Femur (tissue), 1 donor: ENCODE measurements at regions not wholly inside any gene's neighbourhood (a gene's known extent, or its start where the extent isn't known, plus 50 kb on each side); places are given as distances from the start of the nearest gene placed in this dataset.
"Not testable (repeated sequence)": the region's sequence is repeated elsewhere in the genome, so short reads cannot be mapped to it uniquely, and the experiment has no call there.

Experiments used
- DNase-seq: peaks from one replicate; pipeline ENCODE4 v3.0.0-alpha.2; 2017

DNA sequence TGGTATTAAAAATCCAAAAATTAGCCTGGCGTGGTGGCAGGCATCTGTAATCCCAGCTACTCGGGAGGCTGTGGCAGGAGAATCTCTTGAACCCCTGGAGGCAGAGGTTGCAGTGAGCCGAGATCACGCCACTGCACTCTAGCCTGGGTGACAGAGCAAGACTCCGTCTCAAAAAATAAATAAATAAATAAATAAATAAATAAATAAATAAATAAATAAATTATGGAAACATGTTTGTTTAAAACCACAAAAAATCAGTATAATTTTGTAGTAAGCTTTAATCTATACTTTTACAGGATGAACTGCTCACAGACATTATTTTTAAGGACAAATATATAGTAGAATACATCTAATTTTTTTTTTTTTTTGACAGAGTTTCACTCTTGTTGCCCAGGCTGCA lies 521.3 kb upstream of the ATXN7L3B start:
- DNase-seq, result not testable (repeated sequence)

GRCh38 chr12:74018849-74019248 lies 518.8 kb upstream of the ATXN7L3B start:
- no peak for DNase-seq

GRCh38 chr12:74021937-74022336 lies 515.7 kb upstream of the ATXN7L3B start:
- DNase-seq, result peak; percentile 49

GRCh38 chr12:74031045-74031444 lies 506.6 kb upstream of the ATXN7L3B start:
- DNase-seq, result no peak

DNA sequence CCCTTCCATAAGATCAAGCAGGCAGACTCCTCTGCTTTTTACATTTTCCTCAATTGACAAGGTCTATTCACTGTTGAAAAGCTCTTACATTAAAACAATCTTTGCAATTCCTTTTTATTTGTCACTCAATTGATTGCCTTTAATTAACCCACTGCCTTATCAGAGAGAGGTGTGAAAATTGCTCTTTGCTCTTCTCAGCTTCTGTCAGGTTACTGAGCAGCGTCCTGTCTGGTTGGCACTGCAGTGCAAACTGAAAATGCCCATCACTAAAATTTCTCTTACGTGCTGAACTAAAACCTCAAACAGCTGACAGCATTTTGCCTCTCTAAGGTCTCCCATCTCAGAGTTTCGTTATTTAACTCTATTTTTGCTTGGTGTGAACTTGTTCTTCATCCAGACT lies 504.1 kb upstream of the ATXN7L3B start:
- DNase-seq, result no peak

DNA sequence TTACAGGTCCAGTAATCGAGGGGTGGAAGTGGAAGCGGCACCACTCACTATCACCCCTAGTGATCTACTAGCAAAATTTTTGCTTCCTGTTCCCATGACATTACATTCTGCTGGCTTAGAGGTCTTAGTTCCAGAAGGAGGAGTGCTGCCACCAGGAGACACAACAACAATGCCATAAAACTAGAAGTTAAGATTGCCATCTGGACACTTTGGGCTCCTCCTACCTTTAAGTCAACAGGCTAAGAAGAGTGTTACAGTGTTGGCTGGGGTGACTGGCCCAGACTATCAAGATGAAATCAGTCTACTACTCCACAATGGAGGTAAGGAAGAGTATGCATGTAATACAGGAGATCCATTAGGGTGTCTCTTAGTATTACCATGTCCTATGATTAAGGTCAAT lies 498.5 kb upstream of the ATXN7L3B start:
- DNase-seq, result not testable (repeated sequence)

- no peak for DNase-seq
These were observed 494.3 kb upstream of the ATXN7L3B start for GRCh38 chr12:74043343-74043742.

DNA sequence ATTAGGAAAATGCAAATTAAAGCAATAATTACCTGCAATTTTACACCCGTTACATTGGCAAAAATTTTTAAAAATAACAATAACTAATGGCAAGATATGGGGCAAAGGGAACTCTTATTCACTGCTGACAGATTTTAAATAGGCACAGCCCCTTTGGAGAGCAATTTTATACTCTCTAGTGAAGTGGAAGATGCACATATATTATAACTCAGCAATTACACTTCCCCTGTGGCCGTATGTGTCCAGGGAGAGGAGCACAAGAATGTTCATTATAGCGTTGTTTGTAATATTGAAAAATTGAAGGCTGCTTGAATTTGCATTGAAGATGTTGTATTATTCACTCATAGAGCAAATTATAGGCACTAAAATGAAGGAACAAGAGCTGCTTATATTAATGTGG lies 488.3 kb upstream of the ATXN7L3B start:
- DNase-seq, result no peak

DNA sequence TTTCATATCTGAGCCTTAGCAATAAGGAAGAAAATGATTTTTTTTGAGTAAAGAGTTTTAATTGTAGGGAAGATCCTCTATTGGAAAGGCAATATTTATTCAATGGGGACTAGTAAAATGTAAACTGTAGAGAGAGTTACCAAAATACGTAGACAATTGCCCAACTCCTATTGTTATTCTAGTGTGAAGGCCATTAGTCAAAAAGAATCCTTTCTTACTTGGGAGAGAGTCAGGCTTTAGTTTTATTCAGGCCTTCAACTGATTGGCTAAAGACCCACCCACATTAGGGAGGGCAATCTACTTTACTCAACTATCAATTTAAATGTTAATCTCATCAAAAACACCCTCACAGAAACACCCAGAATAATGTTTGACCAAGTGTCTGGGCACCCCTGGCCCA lies 485.8 kb upstream of the ATXN7L3B start:
- DNase-seq, result no peak

DNA sequence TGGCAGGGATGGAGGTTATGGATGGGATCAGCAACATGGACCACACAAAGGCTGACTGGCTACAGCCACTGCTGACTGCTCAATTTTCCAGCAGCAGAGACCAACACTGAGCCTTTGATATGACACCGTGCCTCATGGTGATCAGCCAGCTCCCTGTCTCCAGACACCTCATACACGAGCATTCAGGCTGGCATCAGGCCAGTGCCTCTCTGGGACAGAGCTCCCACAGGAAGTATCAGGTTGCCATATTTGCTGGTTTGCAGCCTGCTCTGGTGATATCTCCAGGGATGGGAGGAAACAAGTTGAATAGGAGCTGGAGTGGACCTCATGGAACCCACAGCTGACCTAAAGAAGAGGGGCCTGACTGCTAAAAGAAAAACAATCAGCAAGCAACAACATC lies 471.2 kb upstream of the ATXN7L3B start:
- DNase-seq, result no peak

- DNase-seq, result no peak
These were observed 466.5 kb upstream of the ATXN7L3B start for GRCh38 chr12:74071182-74071581.

GRCh38 chr12:74076918-74077317 lies 460.7 kb upstream of the ATXN7L3B start:
- DNase-seq, result no peak

- DNase-seq, result no peak
These were observed 432.2 kb upstream of the ATXN7L3B start for GRCh38 chr12:74105434-74105833.

- DNase-seq, result no peak
These were observed 428.9 kb upstream of the ATXN7L3B start for GRCh38 chr12:74108729-74109128.

- DNase-seq, result peak; percentile 23
These were observed 425.8 kb upstream of the ATXN7L3B start for GRCh38 chr12:74111688-74112360.

DNA sequence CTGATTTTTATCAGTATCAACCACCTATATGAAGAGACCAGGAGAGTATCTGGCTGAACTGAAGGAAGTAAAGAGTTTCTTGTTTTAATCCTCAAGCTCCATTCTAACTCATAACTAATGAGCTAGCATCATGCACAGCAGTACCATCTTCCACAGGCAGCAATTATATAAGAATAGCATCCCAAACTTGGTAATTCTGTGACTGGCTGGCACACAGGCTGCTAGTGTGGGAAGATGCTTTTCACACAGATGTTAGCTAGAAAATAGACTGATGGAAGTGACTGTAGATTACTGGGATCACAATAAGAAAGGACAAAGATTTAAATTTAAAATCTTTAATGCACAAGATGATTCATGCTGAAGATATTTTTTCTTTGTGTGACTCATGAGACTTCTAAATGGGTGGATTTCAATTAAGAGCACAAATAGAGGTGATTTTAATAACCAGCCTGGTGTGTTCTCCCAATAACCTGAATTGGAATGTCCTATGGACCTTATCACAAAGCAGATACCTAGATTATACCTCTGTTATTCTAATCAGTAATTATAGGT lies 417.7 kb upstream of the ATXN7L3B start:
- no peak for DNase-seq

GRCh38 chr12:74120644-74121043 lies 417.0 kb upstream of the ATXN7L3B start:
- no peak for DNase-seq

DNA sequence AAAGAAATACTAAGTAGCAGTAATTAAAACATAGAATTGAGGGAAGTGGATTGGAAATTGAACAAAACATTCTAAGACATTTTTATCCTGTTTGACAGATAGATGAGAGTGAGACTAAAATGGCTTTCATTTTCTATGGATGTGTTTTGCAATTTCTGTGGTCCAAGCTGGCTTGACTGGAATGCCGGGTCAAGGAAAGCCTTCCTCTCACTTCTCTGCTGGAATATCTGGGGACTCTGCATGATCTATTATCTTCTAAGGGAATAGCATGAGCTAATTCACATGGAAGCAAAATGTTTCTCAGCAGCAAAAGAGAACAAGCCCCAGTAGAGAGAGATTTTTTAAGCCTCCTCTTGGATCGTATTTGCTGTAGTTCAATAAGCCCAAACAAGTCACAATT lies 407.9 kb upstream of the ATXN7L3B start:
- DNase-seq, result no peak

- DNase-seq, result no peak
These were observed 393.2 kb upstream of the ATXN7L3B start for GRCh38 chr12:74144396-74144795.

DNA sequence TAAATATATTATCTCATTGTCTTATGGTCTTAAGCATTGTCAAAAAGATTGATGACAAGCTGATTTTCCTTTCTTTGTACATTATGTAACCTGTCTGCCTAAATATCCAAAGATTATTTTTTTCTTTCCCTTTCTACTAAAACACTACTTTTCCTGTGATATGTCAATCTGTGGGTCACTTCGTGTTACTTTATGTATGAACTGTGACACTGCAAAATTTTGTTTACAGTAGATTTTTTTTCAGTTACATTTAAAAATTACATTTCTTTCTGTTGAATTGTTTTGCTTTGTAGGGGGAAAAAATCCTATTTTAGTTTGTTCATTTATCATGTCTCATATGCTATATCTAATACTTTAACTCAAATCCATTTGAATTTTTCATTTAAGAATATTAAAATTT lies 392.3 kb upstream of the ATXN7L3B start:
- DNase-seq, result no peak

DNA sequence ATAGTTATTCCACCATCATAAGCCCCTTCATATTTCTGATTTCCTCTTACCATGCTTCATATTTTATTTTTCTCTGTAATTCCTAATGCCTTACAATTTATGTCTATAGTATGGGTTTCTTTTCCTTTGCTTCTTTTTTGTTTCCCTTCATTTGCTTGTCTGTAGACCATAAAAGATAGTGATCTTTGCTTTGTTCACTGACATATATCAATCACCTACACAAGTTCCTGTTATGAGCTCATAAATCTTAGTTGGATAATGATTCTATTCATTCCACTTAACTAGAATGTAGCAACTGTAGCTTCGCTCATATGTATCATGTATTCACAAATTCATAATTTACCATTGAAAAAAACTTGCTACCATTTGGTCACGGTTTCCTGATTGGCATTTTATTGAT lies 388.8 kb upstream of the ATXN7L3B start:
- no peak for DNase-seq

- DNase-seq, result no peak
These were observed 385.3 kb upstream of the ATXN7L3B start for GRCh38 chr12:74152370-74152769.

DNA sequence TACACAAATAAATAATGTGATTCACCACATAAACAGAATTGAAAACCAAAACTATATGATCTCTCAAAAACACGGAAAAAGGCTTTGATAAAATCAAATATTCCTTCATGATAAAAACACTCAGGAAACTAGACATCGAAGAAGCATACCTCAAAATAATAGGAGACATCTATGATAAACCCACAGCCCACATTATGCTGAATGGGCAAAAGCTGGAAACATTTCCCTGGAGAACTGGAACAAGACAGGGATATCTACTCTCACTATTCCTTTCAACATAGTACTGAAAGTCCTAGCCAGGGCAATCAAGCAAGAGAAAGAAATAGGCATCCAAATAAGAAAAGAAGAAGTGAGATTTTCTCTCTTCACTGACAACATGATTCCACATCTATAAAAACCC lies 371.5 kb upstream of the ATXN7L3B start:
- no peak for DNase-seq

GRCh38 chr12:74169607-74170006 lies 368.0 kb upstream of the ATXN7L3B start:
- DNase-seq, result no peak
